ENCODE measurements at regions not wholly inside any gene's neighbourhood (a gene's known extent, or its start where the extent isn't known, plus 50 kb on each side); places are given as distances from the start of the nearest gene placed in this dataset.

DNA sequence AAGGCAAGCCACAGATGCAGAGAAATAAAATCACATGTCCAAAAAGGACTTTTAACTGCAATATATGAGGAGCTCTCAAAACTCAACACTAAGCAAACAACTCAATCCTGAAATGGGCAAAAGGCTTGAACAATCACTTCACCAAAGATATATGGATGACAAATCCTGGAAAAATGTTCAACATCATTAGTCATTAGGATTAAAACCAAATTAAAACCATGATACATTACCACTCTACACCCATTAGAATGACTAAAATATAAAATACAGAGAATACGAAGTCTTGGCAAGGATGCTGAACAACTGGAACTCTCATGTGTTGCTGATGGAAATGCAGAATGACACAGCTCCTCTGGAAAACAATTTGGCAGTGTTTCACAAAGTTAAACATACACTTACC lies 277.4 kb downstream of the TLE1 start:
- no peak overlapping the region for H2AFZ ChIP-seq (ENCODE audit: low read length)
- H3K27ac ChIP-seq (ENCODE audit: low read length), result no peak overlapping the region
- H4K20me1 ChIP-seq (ENCODE audit: insufficient read depth, low read length), result no peaks in the 10 kb centered on the region
- no peaks in the 10 kb centered on the region for H3K9me2 ChIP-seq (replicated peaks; ENCODE audit: insufficient read depth, low read length)
- no peaks in the 10 kb centered on the region for H3K9me3 ChIP-seq (replicated peaks; ENCODE audit: insufficient read depth, low read length)
- H3K4me2 ChIP-seq (ENCODE audit: low read depth, low read length), result no peak overlapping the region
- H3K79me2 ChIP-seq (ENCODE audit: low read length), result no peaks in the 10 kb centered on the region
- DNase-seq, result no peak
- H3K4me3 ChIP-seq (ENCODE audit: low read length), result no peak overlapping the region
- H3K27me3 ChIP-seq (replicated peaks; ENCODE audit: insufficient read depth, low read length), result no peaks in the 10 kb centered on the region
- no peaks in the 10 kb centered on the region for H3K36me3 ChIP-seq (replicated peaks; ENCODE audit: insufficient read depth, low read length)
- no peak overlapping the region for H3K9ac ChIP-seq (ENCODE audit: low read length)
- TF ChIP-seq EZH2 (optimal IDR thresholded peaks at IDR 0.05; ENCODE audit: low read depth, low read length), result no peak
- no peak for TF ChIP-seq EZH2phosphoT487 (IDR thresholded peaks at IDR 0.05; ENCODE audit: low read length)
- TF ChIP-seq CTCF (IDR thresholded peaks at IDR 0.05; ENCODE audit: low read length), result no peak
- H3K4me1 ChIP-seq (ENCODE audit: low read length), result no peaks in the 10 kb centered on the region
- no peaks in the 10 kb centered on the region for H3F3A ChIP-seq (ENCODE audit: insufficient read depth, low read length)

DNA sequence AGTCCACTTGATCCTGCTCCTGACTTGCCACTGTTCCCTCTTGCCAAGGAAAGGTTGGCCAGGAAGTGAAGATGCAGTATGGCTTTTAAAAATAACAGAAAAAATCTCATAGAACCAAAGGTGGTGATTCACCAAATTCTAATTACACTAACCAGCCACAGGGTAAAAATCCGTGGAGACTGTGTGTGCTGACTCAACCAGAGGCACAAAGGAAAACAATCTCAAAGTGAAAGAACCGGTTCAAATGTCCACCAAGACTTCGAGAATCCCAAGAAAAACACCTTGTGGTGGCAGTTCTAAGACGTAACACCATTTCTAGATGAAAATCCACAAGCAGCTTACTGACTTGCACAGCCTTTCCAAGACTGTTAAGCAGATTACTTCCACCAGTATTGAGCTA lies 279.1 kb downstream of the TLE1 start:
- Histone ChIP-seq H3K79me2 (ENCODE audit: low read length) (no peaks in the 10 kb centered on the region), H3K36me3 (replicated peaks; ENCODE audit: insufficient read depth, low read length) (no peaks in the 10 kb centered on the region), H3F3A (ENCODE audit: insufficient read depth, low read length) (no peaks in the 10 kb centered on the region), H3K4me3 (ENCODE audit: low read length) (no peak overlapping the region), H3K27me3 (replicated peaks; ENCODE audit: insufficient read depth, low read length) (no peaks in the 10 kb centered on the region), H3K9me3 (replicated peaks; ENCODE audit: insufficient read depth, low read length) (no peaks in the 10 kb centered on the region), H4K20me1 (ENCODE audit: insufficient read depth, low read length) (no peaks in the 10 kb centered on the region), H3K9me2 (replicated peaks; ENCODE audit: insufficient read depth, low read length) (no peaks in the 10 kb centered on the region), H2AFZ (ENCODE audit: low read length) (no peak overlapping the region), H3K9ac (ENCODE audit: low read length) (no peak overlapping the region), H3K4me2 (ENCODE audit: low read depth, low read length) (no peak overlapping the region), H3K27ac (ENCODE audit: low read length) (no peak overlapping the region), H3K4me1 (ENCODE audit: low read length) (no peaks in the 10 kb centered on the region)
- TF ChIP-seq EZH2 (optimal IDR thresholded peaks at IDR 0.05; ENCODE audit: low read depth, low read length) (no peak), EZH2phosphoT487 (IDR thresholded peaks at IDR 0.05; ENCODE audit: low read length) (no peak), CTCF (IDR thresholded peaks at IDR 0.05; ENCODE audit: low read length) (no peak)
- DNase-seq, result no peak

GRCh38 chr9:81408951-81409350 lies 280.4 kb downstream of the TLE1 start:
- Histone ChIP-seq H3K9me2 (replicated peaks; ENCODE audit: insufficient read depth, low read length) (no peaks in the 10 kb centered on the region), H3K9ac (ENCODE audit: low read length) (no peak overlapping the region), H3K27ac (ENCODE audit: low read length) (no peak overlapping the region), H3K36me3 (replicated peaks; ENCODE audit: insufficient read depth, low read length) (no peaks in the 10 kb centered on the region), H3K4me3 (ENCODE audit: low read length) (no peak overlapping the region), H4K20me1 (ENCODE audit: insufficient read depth, low read length) (no peaks in the 10 kb centered on the region), H3K9me3 (replicated peaks; ENCODE audit: insufficient read depth, low read length) (no peaks in the 10 kb centered on the region), H3K79me2 (ENCODE audit: low read length) (no peaks in the 10 kb centered on the region), H3F3A (ENCODE audit: insufficient read depth, low read length) (no peaks in the 10 kb centered on the region), H3K27me3 (replicated peaks; ENCODE audit: insufficient read depth, low read length) (no peaks in the 10 kb centered on the region), H3K4me2 (ENCODE audit: low read depth, low read length) (no peak overlapping the region), H2AFZ (ENCODE audit: low read length) (no peak overlapping the region), H3K4me1 (ENCODE audit: low read length) (no peaks in the 10 kb centered on the region)
- no peak for DNase-seq
- TF ChIP-seq EZH2phosphoT487 (IDR thresholded peaks at IDR 0.05; ENCODE audit: low read length) (no peak), EZH2 (optimal IDR thresholded peaks at IDR 0.05; ENCODE audit: low read depth, low read length) (no peak), CTCF (IDR thresholded peaks at IDR 0.05; ENCODE audit: low read length) (no peak)
